SHP77 (cell line): ENCODE measurements at regions not wholly inside any gene's neighbourhood (a gene's known extent, or its start where the extent isn't known, plus 50 kb on each side); places are given as distances from the start of the nearest gene placed in this dataset.
"Not testable (repeated sequence)": the region's sequence is repeated elsewhere in the genome, so short reads cannot be mapped to it uniquely, and the experiment has no call there.

Experiments used
- DNase-seq, 2 experiments: peaks; one replicate each; lab custom pipeline; 2025; lab: John Stamatoyannopoulos, UW

DNA sequence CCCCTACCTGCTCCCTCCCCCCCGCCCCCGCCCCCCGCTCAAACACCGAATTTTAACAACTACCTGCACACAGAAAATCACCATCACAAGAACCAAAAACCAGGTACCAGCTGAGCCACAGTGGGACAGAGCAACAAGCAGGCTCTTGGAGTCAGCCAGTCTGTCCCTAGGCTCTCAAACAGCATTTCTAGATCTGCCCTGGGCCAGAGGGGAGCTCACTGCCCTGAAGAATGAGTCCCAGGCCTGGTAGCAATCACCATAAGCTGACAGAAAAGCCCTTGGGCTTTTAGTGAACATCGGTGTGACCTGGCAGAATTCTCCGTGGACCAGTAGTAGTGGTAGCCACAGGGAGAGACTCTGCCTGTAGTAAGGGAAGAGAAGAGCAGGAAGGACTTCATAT lies 58.3 kb downstream of the C11orf87 start:
- DNase-seq, result no peak

GRCh38 chr11:109486129-109486528 lies 64.1 kb downstream of the C11orf87 start:
- DNase-seq, result peak; percentile 95

DNA sequence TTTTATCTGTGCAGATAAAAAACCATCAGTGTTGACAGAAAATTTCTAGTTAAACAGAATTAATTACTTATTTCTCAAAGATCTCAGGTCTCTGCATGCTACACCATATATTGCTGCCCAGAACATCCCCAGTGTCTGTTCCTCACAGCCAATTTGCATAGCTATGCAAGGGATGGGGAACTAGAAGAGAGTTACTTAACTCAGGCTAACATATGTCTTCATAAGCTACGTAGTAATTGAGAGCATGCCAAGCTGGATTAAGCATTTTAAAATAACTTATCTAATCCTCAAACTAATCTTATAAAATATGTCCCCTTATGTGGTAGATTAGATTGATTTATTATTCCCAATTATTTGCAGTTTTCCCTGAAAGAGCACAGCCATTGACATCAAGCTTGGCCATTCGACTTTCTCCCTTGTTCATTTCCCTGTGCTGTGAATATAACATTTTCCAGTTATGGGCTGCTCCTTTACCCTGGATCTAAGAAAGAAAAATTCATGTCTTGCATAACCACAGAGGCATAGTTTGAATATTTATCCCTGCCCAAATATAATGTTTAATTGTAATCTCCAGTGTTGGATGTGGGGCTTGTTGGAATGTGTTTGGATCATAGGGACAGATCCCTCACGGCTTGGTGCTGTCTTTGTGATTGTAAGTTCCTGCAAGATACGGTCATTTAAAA lies 69.1 kb downstream of the C11orf87 start:
- no peak for DNase-seq

DNA sequence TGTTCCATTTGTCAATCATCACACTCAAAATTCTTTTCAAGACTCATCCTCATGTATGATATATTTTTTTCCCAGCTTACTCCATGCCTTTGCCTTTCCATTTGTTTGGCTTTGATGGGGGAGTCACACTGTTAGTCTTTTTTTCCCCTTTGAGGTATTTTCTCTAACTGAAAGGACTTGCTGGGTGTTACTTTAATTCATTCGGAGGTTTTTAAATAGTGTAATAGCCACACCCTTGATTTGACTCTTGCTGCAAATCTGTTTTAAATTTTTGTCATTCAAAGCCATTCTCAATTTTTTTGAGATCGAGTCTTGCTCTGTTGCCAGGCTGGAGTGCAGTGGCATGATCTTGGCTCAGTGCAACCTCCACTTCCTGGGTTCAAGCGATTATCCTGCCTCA lies 84.1 kb downstream of the C11orf87 start:
- DNase-seq, result no peak

DNA sequence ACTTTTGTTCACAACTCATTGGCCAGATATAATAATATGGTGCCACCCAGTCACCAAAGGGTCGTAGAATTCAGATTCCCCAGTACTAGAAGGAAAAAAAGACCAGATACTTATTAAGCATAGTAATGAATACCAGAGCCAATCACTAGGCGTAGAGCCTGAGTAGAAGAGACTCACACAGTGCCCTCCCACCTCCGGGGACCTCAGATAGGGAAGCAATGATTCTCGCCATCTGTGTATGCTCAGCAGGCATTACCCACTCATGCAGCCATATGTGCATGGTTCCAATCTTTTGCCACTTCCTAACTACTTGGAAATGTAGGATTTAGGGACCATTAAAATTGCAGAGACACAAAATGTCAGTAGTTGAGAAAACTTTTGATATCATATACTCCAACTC lies 85.3 kb downstream of the C11orf87 start:
- no peak for DNase-seq

DNA sequence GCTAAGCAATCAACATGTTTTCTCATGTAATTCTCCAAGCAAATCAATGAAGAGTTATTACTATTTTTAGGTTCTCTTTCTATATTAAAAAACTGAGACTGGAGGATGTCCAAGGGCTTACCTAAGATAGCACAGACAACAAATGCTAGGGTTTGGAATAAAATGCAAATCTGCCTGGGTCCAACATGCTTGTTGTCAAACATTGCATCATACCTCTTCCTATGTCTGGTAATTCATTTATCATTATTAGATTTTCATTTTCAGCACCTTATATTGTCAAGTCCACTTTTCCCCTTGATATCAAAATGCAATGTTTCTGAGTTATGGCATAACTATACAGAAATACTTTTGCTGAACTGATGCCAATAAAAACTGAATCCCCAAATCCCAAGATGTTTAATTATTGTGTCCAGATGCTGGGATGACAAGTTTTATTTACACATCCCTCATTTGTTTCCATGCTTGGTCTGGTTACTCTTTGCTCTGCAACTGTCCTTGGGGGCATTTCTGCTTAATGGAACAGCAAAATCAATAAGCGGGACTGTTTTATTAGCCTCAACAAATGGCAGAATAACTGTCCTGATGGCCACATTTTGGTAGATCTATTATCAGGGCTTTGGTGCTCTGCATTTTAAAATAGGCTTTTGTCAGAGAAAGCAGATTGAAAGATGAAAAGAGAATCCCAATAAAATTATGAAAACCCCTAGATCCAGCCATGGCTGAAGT lies 86.0 kb downstream of the C11orf87 start:
- peak in 1 of 2 experiments; percentile 2 for DNase-seq

DNA sequence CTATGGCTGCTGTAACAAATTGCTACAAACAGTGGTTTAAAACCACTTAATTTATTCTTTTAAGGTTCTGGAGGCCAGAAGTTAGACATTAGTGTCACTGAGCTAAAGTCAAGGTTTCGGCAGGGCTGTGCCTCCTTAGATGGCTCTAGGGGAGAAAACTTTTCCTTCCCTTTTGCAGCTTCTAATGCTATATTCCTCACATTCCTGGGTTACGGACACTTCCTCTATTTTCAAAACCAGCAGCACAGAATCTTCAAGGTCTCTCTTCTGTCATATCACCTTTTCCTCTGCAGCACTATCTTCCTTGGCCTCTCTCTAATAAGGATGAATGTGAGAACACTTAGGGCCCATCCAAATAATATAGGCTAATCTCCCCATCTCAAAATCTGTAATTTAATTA lies 87.0 kb downstream of the C11orf87 start:
- DNase-seq, result no peak

- no peak for DNase-seq
These were observed 88.3 kb downstream of the C11orf87 start for GRCh38 chr11:109510316-109510715.

DNA sequence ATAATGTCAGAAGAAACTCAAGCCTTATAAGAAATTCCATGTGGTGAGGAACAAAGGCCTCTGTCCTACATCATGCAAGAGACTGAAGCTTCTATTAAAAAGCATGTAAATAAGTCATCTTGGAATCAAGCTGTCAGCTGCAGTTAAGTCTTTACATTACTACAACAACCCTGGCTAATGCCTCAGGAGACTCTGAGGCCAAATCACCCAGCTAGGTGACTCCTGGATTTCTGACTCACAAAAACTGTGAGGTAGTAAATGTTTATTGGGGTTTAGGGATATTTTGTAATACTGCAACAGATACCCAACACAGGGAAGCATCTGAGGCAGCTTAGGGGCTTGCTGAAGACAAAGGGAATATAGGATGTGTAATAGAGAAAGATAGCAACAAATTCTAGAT lies 89.6 kb downstream of the C11orf87 start:
- DNase-seq, result no peak

DNA sequence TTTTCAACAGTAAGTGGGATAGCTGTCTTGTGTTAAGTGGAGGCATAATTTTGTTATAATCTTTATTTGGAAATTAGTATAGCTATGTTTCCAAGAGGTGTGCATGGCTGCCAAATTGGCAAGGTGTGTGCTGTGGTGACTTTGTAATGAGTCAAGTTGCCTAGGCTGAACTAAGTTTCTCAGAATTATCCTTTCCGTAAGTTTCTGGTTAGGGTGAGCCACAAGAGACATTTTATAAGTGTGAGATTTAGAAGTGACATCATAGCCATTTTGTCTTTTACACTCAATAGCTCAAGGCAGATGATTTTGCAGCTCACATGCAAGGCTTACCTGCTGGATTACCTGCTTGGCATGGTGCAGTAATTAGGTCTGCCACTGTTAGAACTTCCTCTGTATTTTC lies 90.3 kb downstream of the C11orf87 start:
- DNase-seq, result no peak

DNA sequence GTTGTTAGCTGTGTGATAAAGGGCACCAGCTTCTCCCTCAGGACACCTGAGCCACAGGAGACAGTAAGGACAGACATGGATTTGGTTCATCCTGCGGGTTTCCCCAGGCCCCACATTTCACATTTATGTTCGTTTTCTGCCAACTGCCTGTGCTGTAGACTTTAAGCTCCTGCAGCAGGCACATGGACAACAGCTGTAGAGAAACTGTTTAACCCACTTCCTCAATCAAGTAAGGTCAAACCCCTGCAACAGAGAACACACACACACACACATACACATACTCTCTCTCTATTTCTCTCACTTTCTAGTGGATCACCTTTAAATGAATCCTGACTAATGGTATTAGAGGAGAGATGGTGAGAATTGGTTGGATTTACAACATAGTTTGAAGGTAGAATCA lies 90.7 kb downstream of the C11orf87 start:
- no peak for DNase-seq

- no peak for DNase-seq
These were observed 92.5 kb downstream of the C11orf87 start for GRCh38 chr11:109514313-109515018.

- DNase-seq, result no peak
These were observed 97.3 kb downstream of the C11orf87 start for GRCh38 chr11:109519253-109519652.

DNA sequence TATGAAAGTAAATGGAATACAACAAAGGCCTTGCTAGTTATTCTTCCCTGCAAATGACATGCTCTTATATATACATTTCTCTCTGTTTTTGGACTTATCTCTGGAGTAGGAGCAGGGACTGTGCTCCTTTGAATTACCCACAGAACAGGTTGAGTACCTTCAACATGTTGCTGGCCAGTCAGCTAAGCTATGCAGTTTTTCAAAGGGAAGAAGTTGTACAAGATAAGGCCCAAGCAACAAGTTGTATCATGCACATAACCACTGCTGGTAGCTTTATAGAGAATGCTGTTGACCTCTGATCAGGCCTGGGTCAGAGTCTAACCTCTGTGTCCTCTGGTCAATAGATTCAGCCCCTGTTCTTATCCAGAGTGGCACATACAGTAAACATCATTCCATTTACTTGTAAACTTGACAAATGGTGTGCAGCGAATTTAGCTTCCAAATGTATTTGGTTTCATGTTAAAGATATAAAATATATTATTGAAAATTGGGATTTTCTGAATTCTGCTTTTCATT lies 99.6 kb downstream of the C11orf87 start:
- DNase-seq, result no peak

GRCh38 chr11:109522116-109522755 lies 100.2 kb downstream of the C11orf87 start:
- no peak for DNase-seq

DNA sequence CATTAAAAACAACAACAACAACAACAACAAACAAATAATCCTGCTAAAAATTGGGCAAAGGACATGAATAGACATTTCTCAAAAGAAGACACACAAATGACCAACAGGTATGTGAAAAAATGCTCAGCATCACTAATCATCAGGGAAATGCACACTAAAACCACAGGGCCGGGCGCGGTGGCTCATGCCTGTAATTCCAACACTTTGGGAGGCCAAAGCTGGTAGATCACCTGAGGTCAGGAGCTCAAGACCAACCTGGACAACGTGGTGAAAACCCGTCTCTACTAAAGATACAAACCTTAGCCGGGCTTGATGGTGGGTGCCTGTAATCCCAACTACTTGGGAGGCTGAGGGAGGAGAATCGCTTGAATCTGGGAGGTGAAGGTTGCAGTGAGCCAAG lies 103.6 kb downstream of the C11orf87 start:
- not testable (repeated sequence) for DNase-seq

- DNase-seq, result no peak
These were observed 104.1 kb downstream of the C11orf87 start for GRCh38 chr11:109526061-109526460.

- DNase-seq, result no peak
These were observed 104.9 kb downstream of the C11orf87 start for GRCh38 chr11:109526931-109527330.

GRCh38 chr11:109527496-109527895 lies 105.5 kb downstream of the C11orf87 start:
- DNase-seq, result no peak

GRCh38 chr11:109547356-109548027 lies 125.5 kb downstream of the C11orf87 start:
- no peak for DNase-seq

DNA sequence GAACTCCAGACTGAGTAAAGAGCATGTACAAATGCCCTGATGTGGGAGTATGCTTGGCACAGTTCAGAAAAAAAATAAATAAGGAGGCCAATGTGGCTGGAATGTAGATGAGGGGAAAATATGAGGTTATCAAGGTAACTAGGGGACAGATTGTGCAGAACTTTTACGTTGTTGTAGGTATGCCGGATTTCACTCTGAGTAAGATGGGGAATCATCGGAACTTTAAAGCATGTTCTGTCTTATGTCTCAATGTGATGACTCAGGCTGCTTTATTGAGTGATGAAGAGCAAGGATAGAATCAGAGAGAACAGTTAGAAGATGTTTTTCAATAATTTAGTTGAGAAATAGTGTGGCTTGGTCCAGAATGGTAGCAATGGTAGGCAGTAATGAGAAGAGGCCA lies 130.4 kb downstream of the C11orf87 start:
- no peak for DNase-seq

DNA sequence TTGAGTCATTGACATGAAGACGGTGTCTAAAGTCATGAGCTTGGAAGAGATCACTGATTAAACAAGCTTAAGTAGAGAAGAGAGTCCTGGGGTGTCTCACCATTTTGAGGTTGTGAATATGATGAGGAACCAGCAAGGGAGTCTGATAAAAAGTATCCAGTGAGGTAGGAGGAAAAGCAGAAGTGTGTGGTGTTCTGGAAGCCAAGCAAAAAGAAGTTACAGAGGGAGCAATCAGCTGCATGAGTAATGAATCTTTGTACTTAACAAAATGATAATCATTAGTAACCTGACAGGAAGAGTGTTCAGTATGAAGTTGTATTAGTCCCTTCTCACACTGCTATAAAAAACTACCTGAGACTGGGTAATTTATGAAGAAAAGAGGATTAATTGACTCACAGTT lies 131.3 kb downstream of the C11orf87 start:
- DNase-seq, result no peak
